HCT116 (cell line): ENCODE measurements at regions not wholly inside any gene's neighbourhood (a gene's known extent, or its start where the extent isn't known, plus 50 kb on each side); places are given as distances from the start of the nearest gene placed in this dataset.

Experiments
- ATAC-seq: fragments of 200-7000 bp; cut with Tn5 transposase; 2 replicates; pipeline ENCODE4 v1.9.1; 2020; ENCODE audit warnings: mild to moderate bottlenecking, moderate library complexity
- BruUV-seq: library from RNA; stranded (reverse); fragments of 400-500 nt; replicated peaks from 2 replicates; lab custom pipeline; 2021; lab: Mats Ljungman, UMichigan
- CTCF ChIA-PET: fragments of 300-600 bp; sonication (Branson Sonifier 250); formaldehyde crosslinking; loops from one replicate; lab custom pipeline; 2021; ENCODE audit warnings: antibody characterized with exemption; lab: Charles Lee
- POLR2A ChIA-PET: fragments of 300-600, 350-600 bp; sonication (Branson Sonifier 250); formaldehyde crosslinking; loops from one replicate; lab custom pipeline; 2021; ENCODE audit warnings: antibody characterized with exemption; lab: Charles Lee
- RAD21 ChIA-PET, 2 experiments: fragments of 300-600 bp; sonication (Branson Sonifier 250); formaldehyde crosslinking; loops; one replicate each; lab custom pipeline; 2023; ENCODE audit warnings: low total read pairs in 2 of 2; ENCODE audit not compliant: uncharacterized antibody in 2 of 2, unreplicated experiment in 2 of 2, low non-redundant PET in 1 of 2; lab: Charles Lee
- DNase-seq: peaks from one replicate; pipeline ENCODE4 v3.0.0-alpha.2; 2010; ENCODE audit warnings: low read depth, low spot score
- H2AFZ ChIP-seq: fragments of 200-600 bp; shearing (Covaris generic), sonication (generic); 2 replicates; pipeline ENCODE4 v1.6.1; 2017; ENCODE audit warnings: low read depth, mixed run types, mixed read lengths, antibody characterized with exemption, low read length; ENCODE audit not compliant: poor library complexity, severe bottlenecking
- H3K27ac ChIP-seq: 2 replicates; pipeline ENCODE4 v1.5.1; 2012; ENCODE audit warnings: low read depth, low read length
- H3K27me3 ChIP-seq: fragments of 200-600 bp; sonication (generic); 2 replicates; pipeline ENCODE4 v1.6.1; 2016; ENCODE audit warnings: mixed run types, low read length, mixed read lengths; ENCODE audit not compliant: insufficient read depth
- H3K36me3 ChIP-seq, 2 experiments: fragments of 200-500 bp in 1 of 2; fragments of 200-600 bp in 1 of 2; sonication (Bioruptor generic) in 1 of 2; sonication (generic) in 1 of 2; 2 replicates each; pipeline versions ENCODE4 v1.5.1 to v1.6.1; 2014 to 2016; ENCODE audit warnings: low read length in 2 of 2, inconsistent platforms in 1 of 2, mixed read lengths in 1 of 2, mixed run types in 1 of 2; ENCODE audit not compliant: insufficient read depth in 2 of 2, control insufficient read depth in 1 of 2
- H3K4me1 ChIP-seq, 2 experiments: fragments of 200-600 bp in 1 of 2; sonication (generic) in 1 of 2; 2 replicates each; pipeline versions ENCODE4 v1.5.1 to v1.6.1; 2012 to 2017; ENCODE audit warnings: low read length in 2 of 2, inconsistent platforms in 1 of 2, mild to moderate bottlenecking in 1 of 2, mixed read lengths in 1 of 2, mixed run types in 1 of 2, moderate library complexity in 1 of 2; ENCODE audit not compliant: insufficient read depth in 2 of 2, control insufficient read depth in 1 of 2
- H3K4me2 ChIP-seq: fragments of 200-600 bp; sonication (generic); 2 replicates; pipeline ENCODE4 v1.6.1; 2017; ENCODE audit warnings: mixed run types, low read length, mixed read lengths
- H3K4me3 ChIP-seq, 2 experiments: fragments of 200-600 bp in 1 of 2; sonication (generic) in 1 of 2; replicated peaks in 1 of 2; 2 replicates each; pipeline ENCODE4 v1.5.1; 2011 to 2016; ENCODE audit warnings: low read length in 2 of 2, control low read depth in 1 of 2, low read depth in 1 of 2, mild to moderate bottlenecking in 1 of 2, mixed read lengths in 1 of 2, mixed run types in 1 of 2
- H3K79me2 ChIP-seq: fragments of 200-600 bp; sonication (generic); 2 replicates; pipeline ENCODE4 v1.6.1; 2017; ENCODE audit warnings: mild to moderate bottlenecking, mixed run types, low read length, moderate library complexity, mixed read lengths; ENCODE audit not compliant: insufficient read depth
- H3K9ac ChIP-seq: fragments of 200-600 bp; sonication (generic); 2 replicates; pipeline ENCODE4 v1.6.1; 2016; ENCODE audit warnings: low read length, mixed read lengths
- H3K9me2 ChIP-seq: fragments of 200-600 bp; sonication (generic), shearing (Covaris generic); 2 replicates; pipeline ENCODE4 v1.6.1; 2017; ENCODE audit warnings: mixed run types, mild to moderate bottlenecking, moderate library complexity; ENCODE audit not compliant: insufficient read depth
- H3K9me3 ChIP-seq, 2 experiments: fragments of 200-500 bp in 1 of 2; fragments of 200-600 bp in 1 of 2; sonication (Bioruptor generic) in 1 of 2; sonication (generic) in 1 of 2; 2 replicates each; pipeline ENCODE4 v1.6.1; 2014 to 2017; ENCODE audit warnings: low read length in 2 of 2, mixed read lengths in 2 of 2, inconsistent platforms in 1 of 2, low read depth in 1 of 2, mild to moderate bottlenecking in 1 of 2, mixed run types in 1 of 2, moderate library complexity in 1 of 2; ENCODE audit not compliant: control insufficient read depth in 1 of 2, insufficient read depth in 1 of 2
- H4K20me1 ChIP-seq: fragments of 200-600 bp; sonication (generic), shearing (Covaris generic); 2 replicates; pipeline ENCODE4 v1.6.1; 2017; ENCODE audit warnings: mixed run types, mild to moderate bottlenecking, moderate library complexity; ENCODE audit not compliant: insufficient read depth
- ATF3 ChIP-seq: IDR thresholded peaks from 2 replicates; pipeline ENCODE4 v1.6.1; 2012
- CBX3 ChIP-seq: IDR thresholded peaks from 2 replicates; pipeline ENCODE4 v1.6.1; 2012; ENCODE audit warnings: low read depth
- CEBPB ChIP-seq: IDR thresholded peaks from 2 replicates; pipeline ENCODE4 v1.6.1; 2012; ENCODE audit warnings: low read depth
- CTCF ChIP-seq, 3 experiments: fragments of 200-600 bp in 1 of 3; sonication (generic) in 1 of 3; IDR thresholded peaks in 2 of 3; conservative IDR thresholded peaks in 1 of 3; 2 replicates each; pipeline ENCODE4 v1.5.1; 2012 to 2017; ENCODE audit warnings: low read depth in 2 of 3, low read length in 2 of 3, antibody characterized with exemption in 1 of 3, borderline replicate concordance in 1 of 3, control low read depth in 1 of 3, mild to moderate bottlenecking in 1 of 3, mixed read lengths in 1 of 3, mixed run types in 1 of 3, moderate library complexity in 1 of 3; ENCODE audit not compliant: insufficient read depth in 1 of 3
- EGR1 ChIP-seq: IDR thresholded peaks from 2 replicates; pipeline ENCODE4 v1.6.1; 2012; ENCODE audit warnings: low read depth
- ELF1 ChIP-seq: IDR thresholded peaks from 2 replicates; pipeline ENCODE4 v1.6.1; 2012; ENCODE audit warnings: low read depth, borderline replicate concordance
- EZH2phosphoT487 ChIP-seq: fragments of 200-600 bp; IDR thresholded peaks from 2 replicates; pipeline ENCODE4 v1.6.1; 2018; ENCODE audit warnings: antibody characterized with exemption, borderline replicate concordance
- FOSL1 ChIP-seq: IDR thresholded peaks from 2 replicates; pipeline ENCODE4 v1.6.1; 2012; ENCODE audit warnings: low read depth
- JUND ChIP-seq: IDR thresholded peaks from 2 replicates; pipeline ENCODE4 v1.6.1; 2012
- MAX ChIP-seq: IDR thresholded peaks from 2 replicates; pipeline ENCODE4 v1.6.1; 2012
- POLR2A ChIP-seq: IDR thresholded peaks from 2 replicates; pipeline ENCODE4 v1.7.0; 2011; ENCODE audit warnings: borderline replicate concordance; ENCODE audit not compliant: insufficient read depth, insufficient read length; ENCODE audit errors: extremely low read depth
- POLR2AphosphoS5 ChIP-seq: IDR thresholded peaks from 2 replicates; pipeline ENCODE4 v1.6.1; 2011; ENCODE audit warnings: mild to moderate bottlenecking, low read depth, low read length, moderate library complexity
- RAD21 ChIP-seq: IDR thresholded peaks from 2 replicates; pipeline ENCODE4 v1.6.1; 2012; ENCODE audit warnings: low read depth, mild to moderate bottlenecking
- REST ChIP-seq: IDR thresholded peaks from 2 replicates; pipeline ENCODE4 v1.6.1; 2012; ENCODE audit warnings: low read depth
- SP1 ChIP-seq: IDR thresholded peaks from 2 replicates; pipeline ENCODE4 v1.6.1; 2012; ENCODE audit warnings: low read depth
- SRF ChIP-seq: IDR thresholded peaks from 2 replicates; pipeline ENCODE4 v1.6.1; 2012; ENCODE audit warnings: low read depth
- YY1 ChIP-seq: IDR thresholded peaks from 2 replicates; pipeline ENCODE4 v1.6.1; 2011; ENCODE audit warnings: low read length, low read depth, moderate library complexity, mild to moderate bottlenecking; ENCODE audit not compliant: insufficient replicate concordance; ENCODE audit errors: extremely low read depth
- ZBTB33 ChIP-seq: IDR thresholded peaks from 2 replicates; pipeline ENCODE4 v1.6.1; 2011; ENCODE audit warnings: mild to moderate bottlenecking, low read length, moderate library complexity; ENCODE audit not compliant: insufficient replicate concordance; ENCODE audit errors: extremely low read depth
- ZFX ChIP-seq: fragments of 450-650 bp; IDR thresholded peaks from 2 replicates; pipeline ENCODE4 v1.6.1; 2017
- ZNF274 ChIP-seq: fragments of 200-500 bp; sonication (Bioruptor generic); IDR thresholded peaks from 2 replicates; pipeline ENCODE4 v1.6.1; 2014; ENCODE audit warnings: mild to moderate bottlenecking, low read depth, low read length, inconsistent platforms
- intact Hi-C: fragments of 100-400 bp; cut with micrococcal nuclease; formaldehyde crosslinking; loops from 2 replicates; pipeline ENCODE4 v1.10.0; 2022

GRCh38 chr6:159324596-159324995, 155.4 kb downstream of the FNDC1 start:
- Histone ChIP-seq H3K27ac (no peak overlapping the region), H3K9me2 (no peaks in the 10 kb centered on the region), H3K4me1 (no peaks in the 10 kb centered on the region), H3K79me2 (no peaks in the 10 kb centered on the region), H3K36me3 (no peaks in the 10 kb centered on the region), H4K20me1 (no peaks in the 10 kb centered on the region), H3K9ac (no peak overlapping the region), H2AFZ (no peak overlapping the region), H3K4me3 (no peak overlapping the region), H3K4me2 (no peak overlapping the region), H3K9me3 (no peaks in the 10 kb centered on the region), H3K27me3 (peaks cover 39% of the 10 kb centered on the region)
- BruUV-seq: no TSS peak
- ChIA-PET RAD21 (no interaction called here), POLR2A (no interaction called here), CTCF (no interaction called here)
- intact Hi-C loops: no loop called here
- TF ChIP-seq MAX (no peak), CTCF (IDR thresholded peaks at IDR 0.05 in 2 of 3, conservative IDR thresholded peaks at IDR 0.05 in 1 of 3; ENCODE audit: borderline replicate concordance in 1 of 3, insufficient read depth in 1 of 3, low read depth in 2 of 3, low read length in 2 of 3) (no peak), ATF3 (no peak), FOSL1 (no peak), RAD21 (no peak), SP1 (no peak), SRF (no peak), EZH2phosphoT487 (no peak), ELF1 (no peak), ZFX (no peak), POLR2A (no peak), CBX3 (no peak), ZNF274 (no peak), ZBTB33 (no peak), JUND (no peak), YY1 (no peak), CEBPB (no peak), POLR2AphosphoS5 (no peak), REST (no peak), EGR1 (no peak)
- DNase-seq (no peak), ATAC-seq (no peak)
